Activated CD8-positive, alpha-beta memory T cell treated with anti-CD3 and anti-CD28 coated beads for 24 hours (primary cell): ENCODE measurements at regions not wholly inside any gene's neighbourhood (a gene's known extent, or its start where the extent isn't known, plus 50 kb on each side); places are given as distances from the start of the nearest gene placed in this dataset.

Experiments used
- DNase-seq: peaks from one replicate; pipeline ENCODE4 v3.0.0-alpha.2; 2020

DNA sequence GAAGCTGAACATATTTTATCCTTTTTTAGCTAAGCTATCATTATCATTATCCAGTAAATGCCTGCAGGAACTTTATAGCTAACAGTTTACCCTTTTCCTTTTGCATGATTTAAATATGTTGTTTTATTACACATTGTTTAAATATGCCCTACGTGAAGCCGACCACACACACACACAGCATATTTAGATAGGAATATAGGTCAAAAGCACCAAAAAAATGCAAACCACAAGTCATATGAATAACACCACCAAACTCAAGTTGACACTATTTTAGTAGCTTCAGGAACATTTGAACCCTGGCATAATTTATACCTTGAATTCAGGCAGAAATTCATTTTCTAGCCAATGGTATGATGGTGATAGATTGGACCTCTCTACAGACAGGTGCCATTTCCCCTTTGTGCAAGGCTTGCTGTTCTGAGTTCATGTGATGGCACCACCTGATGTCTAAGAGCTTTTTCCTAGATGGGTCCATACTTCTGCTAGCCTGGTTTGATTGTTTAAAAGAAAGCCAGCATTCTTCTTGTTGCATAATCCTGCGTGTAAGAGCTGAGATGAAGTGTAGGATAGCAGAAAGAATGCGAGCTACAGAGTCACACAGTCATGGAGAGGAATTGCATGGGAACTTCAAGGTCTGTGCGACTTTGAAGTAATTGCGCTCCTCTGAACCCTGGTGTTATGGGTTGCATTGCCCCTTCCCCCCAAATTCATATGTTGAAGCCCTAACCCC, 454.8 kb upstream of the SOX5 start:
- DNase-seq: no peak

DNA sequence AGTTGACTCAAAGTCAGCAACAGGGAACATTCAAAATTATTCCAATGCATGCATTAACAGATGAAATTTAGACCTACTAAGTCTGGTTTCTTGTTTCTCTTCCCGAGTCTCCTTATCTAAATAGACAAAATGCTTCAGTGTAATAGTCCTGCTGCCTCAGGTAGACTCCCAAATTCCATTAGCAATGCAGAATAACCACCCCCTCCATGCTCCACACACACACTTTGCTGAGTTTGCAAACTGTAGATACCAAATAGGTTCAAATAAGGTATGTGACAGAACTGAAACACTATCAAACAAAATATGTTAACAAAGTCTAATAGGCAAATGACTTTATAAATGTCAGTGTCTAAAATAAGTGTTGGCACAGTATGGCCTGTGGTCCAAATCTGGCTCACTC, 451.1 kb upstream of the SOX5 start:
- no peak for DNase-seq

- no peak for DNase-seq
These were observed 449.1 kb upstream of the SOX5 start for GRCh38 chr12:24398605-24399004.

GRCh38 chr12:24396224-24396623, 446.8 kb upstream of the SOX5 start:
- no peak for DNase-seq

DNA sequence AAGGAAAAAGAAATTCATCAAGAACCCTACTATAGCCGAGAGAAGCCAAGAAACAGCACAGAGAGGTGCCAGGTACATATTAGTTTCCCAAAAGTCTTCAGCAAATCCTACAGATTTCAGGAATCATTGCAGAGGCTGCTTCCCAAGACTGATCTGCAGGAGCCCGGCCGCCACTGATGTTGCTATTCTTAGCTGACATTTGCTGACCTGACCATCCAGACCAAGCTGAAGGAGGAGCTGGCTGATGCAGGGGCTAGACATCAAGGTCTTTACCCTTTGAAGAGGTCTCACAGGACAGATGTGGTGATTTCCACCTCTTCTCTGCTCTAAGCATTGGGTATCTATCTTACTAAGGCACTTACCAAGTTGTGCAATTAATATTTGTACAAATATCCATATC, 444.8 kb upstream of the SOX5 start:
- no peak for DNase-seq

- no peak for DNase-seq
These were observed 443.6 kb upstream of the SOX5 start for GRCh38 chr12:24393071-24393470.

GRCh38 chr12:24389394-24389793, 439.9 kb upstream of the SOX5 start:
- DNase-seq: no peak

DNA sequence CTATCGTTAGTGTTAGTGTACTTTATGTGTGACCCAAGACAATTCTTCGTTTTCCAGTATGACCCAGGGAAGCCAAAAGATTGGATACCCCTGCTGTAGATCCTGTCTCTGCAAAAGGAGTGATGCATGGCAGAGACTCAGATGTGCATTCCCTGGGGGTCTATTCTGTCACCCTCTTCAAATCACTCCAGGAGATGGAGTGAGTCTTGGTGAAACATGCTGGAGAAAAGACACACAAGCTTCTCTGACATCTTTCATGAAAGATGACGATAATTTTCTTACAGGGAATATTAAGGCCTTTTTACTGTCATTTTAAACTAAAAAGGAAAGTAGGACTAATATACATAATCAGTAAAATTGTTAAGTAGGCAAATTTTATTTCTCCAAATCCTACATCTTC, 437.9 kb upstream of the SOX5 start:
- DNase-seq: no peak

- no peak for DNase-seq
These were observed 437.4 kb upstream of the SOX5 start for GRCh38 chr12:24386836-24387235.

- no peak for DNase-seq
These were observed 432.3 kb upstream of the SOX5 start for GRCh38 chr12:24381790-24382189.

GRCh38 chr12:24379861-24380521, 430.5 kb upstream of the SOX5 start:
- no peak for DNase-seq

DNA sequence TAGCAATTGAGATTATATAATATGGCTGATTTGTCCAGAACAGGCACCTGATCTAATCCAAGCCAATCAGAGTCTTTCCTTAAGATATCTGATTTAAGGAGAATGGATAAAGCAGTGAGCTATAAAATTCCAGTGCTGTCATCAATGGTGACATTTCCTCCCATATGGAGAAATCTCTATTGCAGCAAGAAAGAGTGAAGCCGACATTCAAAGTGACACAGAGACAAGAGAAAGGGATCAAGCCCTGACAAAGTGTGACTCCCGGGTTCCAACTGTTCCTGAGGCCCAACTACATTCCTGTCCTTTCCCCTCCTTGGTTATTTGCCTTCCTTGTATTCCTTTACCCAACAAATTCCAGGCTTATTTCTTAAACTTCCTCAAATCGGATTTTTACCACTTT, 430.0 kb upstream of the SOX5 start:
- DNase-seq: no peak

- no peak for DNase-seq
These were observed 429.3 kb upstream of the SOX5 start for GRCh38 chr12:24378548-24379407.

DNA sequence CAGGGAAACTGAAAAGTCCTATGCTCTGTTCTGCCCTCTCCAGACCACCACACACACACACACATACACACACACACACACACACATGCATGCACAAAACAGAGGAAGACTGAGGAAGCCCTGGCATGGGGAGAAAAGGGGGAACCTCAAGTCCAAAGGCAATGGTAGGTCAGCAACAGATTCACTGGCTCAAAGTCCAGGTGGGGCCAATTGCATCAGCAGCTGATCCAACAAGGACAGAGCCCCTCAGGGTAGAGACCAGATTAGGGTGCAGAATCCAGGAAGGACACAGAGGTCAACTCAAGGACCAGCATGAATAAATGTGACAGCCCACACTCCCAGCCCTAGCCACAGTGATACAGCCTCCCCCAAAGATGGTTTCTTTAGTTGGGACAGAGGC, 425.0 kb upstream of the SOX5 start:
- DNase-seq: no peak

DNA sequence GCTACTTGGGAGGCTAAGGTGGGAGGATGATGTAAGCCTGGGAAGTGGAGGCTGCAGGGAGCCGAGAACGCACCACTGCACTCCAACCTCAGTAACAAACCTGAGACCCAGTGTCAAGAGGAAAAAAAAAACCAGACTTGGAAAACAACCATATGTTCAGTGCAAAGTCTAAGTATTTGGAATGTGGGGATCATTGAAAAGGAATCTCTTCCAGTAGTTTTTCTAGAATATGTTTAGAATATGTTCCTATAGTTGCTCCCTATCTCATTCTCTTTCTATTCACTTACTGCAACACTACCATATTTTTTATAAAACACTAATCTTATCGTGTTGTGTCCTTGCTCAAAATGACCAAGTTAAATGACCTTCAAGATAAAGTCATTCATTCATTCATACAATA, 423.5 kb upstream of the SOX5 start:
- no peak for DNase-seq

- DNase-seq: no peak
These were observed 417.0 kb upstream of the SOX5 start for GRCh38 chr12:24366514-24366913.

- DNase-seq: no peak
These were observed 415.5 kb upstream of the SOX5 start for GRCh38 chr12:24364921-24365320.

GRCh38 chr12:24363177-24363754, 413.8 kb upstream of the SOX5 start:
- DNase-seq: no peak

- no peak for DNase-seq
These were observed 412.6 kb upstream of the SOX5 start for GRCh38 chr12:24361877-24362580.

- DNase-seq: no peak
These were observed 411.4 kb upstream of the SOX5 start for GRCh38 chr12:24360907-24361306.

DNA sequence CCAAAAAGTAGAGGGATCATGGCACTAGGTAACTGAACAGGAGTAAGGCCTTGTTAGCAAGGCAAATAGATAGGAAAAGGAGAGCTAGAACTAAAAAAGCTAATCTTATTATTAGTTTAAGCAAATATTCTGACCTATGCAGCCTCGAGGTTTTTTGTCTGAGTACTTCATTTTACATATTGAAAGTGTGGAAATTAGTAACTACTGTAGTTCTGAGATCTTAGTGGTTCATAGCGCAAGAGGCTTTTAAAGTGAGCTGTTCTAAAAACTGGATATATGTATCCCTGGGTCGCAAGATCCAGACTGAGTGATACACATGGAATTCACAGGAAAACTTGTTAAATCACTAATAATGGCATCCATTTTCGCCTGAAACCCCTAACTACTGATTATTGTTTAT, 411.0 kb upstream of the SOX5 start:
- DNase-seq: no peak

DNA sequence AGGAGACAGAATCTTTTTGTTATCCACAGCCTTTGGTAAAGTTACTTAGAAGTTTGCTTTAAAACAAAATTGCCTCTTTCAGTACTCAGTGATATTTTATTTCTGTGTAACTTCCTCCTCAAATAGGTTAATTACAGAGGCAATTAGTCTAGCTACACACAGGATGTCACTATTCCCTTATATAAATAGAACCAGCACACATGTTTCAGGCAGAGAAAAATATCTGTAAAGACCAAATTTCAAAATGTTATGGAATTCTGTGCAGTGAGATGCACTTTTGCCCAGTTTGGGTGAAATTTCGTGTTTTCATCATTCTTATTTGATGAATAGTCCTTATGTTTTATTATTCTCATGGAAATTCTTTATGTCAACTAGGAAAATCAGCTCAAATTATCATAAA, 410.6 kb upstream of the SOX5 start:
- no peak for DNase-seq

- no peak for DNase-seq
These were observed 409.9 kb upstream of the SOX5 start for GRCh38 chr12:24359418-24359817.
